ENCODE measurements at regions not wholly inside any gene's neighbourhood (a gene's known extent, or its start where the extent isn't known, plus 50 kb on each side); places are given as distances from the start of the nearest gene placed in this dataset.

GRCh38 chr19:32224371-32225244 is 120.8 kb upstream of the ZNF507 start:
- Histone ChIP-seq H4K20me1 (replicated peaks in 1 of 2; ENCODE audit: control insufficient read depth in 1 of 2, insufficient read depth in 2 of 2, low read length in 2 of 2) (no peaks in the 10 kb centered on the region), H2BK120ac (replicated peaks; ENCODE audit: low read depth, low read length) (no peak overlapping the region), H3K4me1 (replicated peaks in 1 of 4; ENCODE audit: control insufficient read depth in 3 of 4, insufficient read depth in 4 of 4, low read length in 3 of 4) (peaks cover 0 to 5% (median 3%) of the 10 kb centered on the region in 4 experiments; a peak in 4 of 7 replicates), H3K23me2 (ENCODE audit: low read depth, low read length) (peaks cover 9% of the 10 kb centered on the region; the same call in 1 of the 2 replicates), H2AFZ (ENCODE audit: low read length) (0 out of 2 replicates have a peak overlapping the region, but pooled peaks have one; percentile 38), H4K5ac (ENCODE audit: insufficient read length, low read depth, low read length) (no peak overlapping the region), H2BK12ac (ENCODE audit: low read depth, low read length) (no peak overlapping the region), H3K56ac (replicated peaks; ENCODE audit: insufficient read length, low read depth, low read length) (no peak overlapping the region), H2BK15ac (ENCODE audit: low read length) (no peak overlapping the region), H3K23ac (ENCODE audit: insufficient read length) (no peak overlapping the region), H3K79me1 (ENCODE audit: low read depth, low read length) (no peaks in the 10 kb centered on the region), H3K27ac (ENCODE audit: low read depth, low read length) (no peak overlapping the region), H3K9ac (replicated peaks in 1 of 4; ENCODE audit: extremely low read depth in 1 of 4, low read depth in 3 of 4, low read length in 3 of 4) (no peak overlapping the region), H3K36me3 (ENCODE audit: control insufficient read depth in 2 of 4, insufficient read depth in 4 of 4, low read length in 3 of 4) (no peaks in the 10 kb centered on the region), H2BK5ac (ENCODE audit: low read depth, low read length) (no peak overlapping the region), H3K14ac (ENCODE audit: insufficient read length) (no peak overlapping the region), H3K27me3 (replicated peaks in 1 of 4; ENCODE audit: control insufficient read depth in 3 of 4, extremely low read depth in 1 of 4, insufficient read depth in 3 of 4, low read length in 3 of 4) (peaks cover 1 to 17% (median 13%) of the 10 kb centered on the region in 4 experiments), H3K4me3 (ENCODE audit: extremely low read depth in 1 of 4, insufficient read depth in 2 of 4, low read depth in 3 of 4, low read length in 4 of 4) (peak overlapping the region; percentile 16 to 59 (median 36); a peak in 6 of 8 replicates), H3K4ac (replicated peaks; ENCODE audit: insufficient read length, low read depth, low read length) (no peak overlapping the region), H3K9me3 (ENCODE audit: insufficient read depth in 2 of 2, low read depth in 1 of 2, low read length in 1 of 2) (no peaks in the 10 kb centered on the region), H2AK5ac (ENCODE audit: low read depth, low read length) (no peak overlapping the region), H3K79me2 (ENCODE audit: control insufficient read depth in 1 of 2, insufficient read depth in 2 of 2, low read length in 2 of 2) (no peaks in the 10 kb centered on the region), H3K18ac (ENCODE audit: extremely low read depth, low read length) (no peak overlapping the region), H4K8ac (ENCODE audit: extremely low read depth, insufficient read depth, low read length) (no peak overlapping the region), H2BK20ac (ENCODE audit: low read length) (no peak overlapping the region), H3K4me2 (ENCODE audit: insufficient read depth in 1 of 2, low read depth in 2 of 2, low read length in 2 of 2) (peak overlapping the region; percentile 41 to 82), H4K91ac (replicated peaks; ENCODE audit: insufficient read length, low read length) (no peak overlapping the region)
- DNase-seq (ENCODE audit: low read depth in 1 of 2, low spot score in 2 of 2) (peak in 1 of 2 experiments; percentile 91), FAIRE-seq (no peak)
- POLR2A ChIA-PET (ENCODE audit: partially characterized antibody): no interaction called here
- CTCF ChIA-PET (ENCODE audit: partially characterized antibody): interaction anchor here (0.6 to 3.2 kb wide), 60 partner anchors 8 to 1541 kb away, joined by 3 to 22 read pairs (median 4); no protein-coding TSS in a partner anchor
- 10% methylated on average over 46 of the region's 51 CpGs; no CpG with 5 or more reads in 1 of the 2 experiments for WGBS, 2 experiments (ENCODE audit: extremely low coverage in 1 of 2, insufficient coverage in 1 of 2, insufficient read length in 1 of 2, insufficient replicate concordance in 2 of 2, low coverage in 1 of 2, low lambda C conversion rate in 2 of 2, missing lambda C conversion rate in 1 of 2)
- TF ChIP-seq CTCF (IDR thresholded peaks at IDR 0.05; ENCODE audit: control extremely low read depth in 1 of 3, insufficient read depth in 1 of 3, low read depth in 1 of 3, low read length in 3 of 3) (peak; percentile 86 to 98 (median 94)), EP300 (IDR thresholded peaks at IDR 0.05; ENCODE audit: borderline replicate concordance in 1 of 2, low read depth in 2 of 2, low read length in 2 of 2) (no peak), KDM1A (IDR thresholded peaks at IDR 0.05; ENCODE audit: borderline replicate concordance, low read length) (no peak), YY1 (IDR thresholded peaks at IDR 0.05; ENCODE audit: low read depth, low read length) (no peak), CHD1 (IDR thresholded peaks at IDR 0.05; ENCODE audit: low read depth, low read length) (no peak), TBP (IDR thresholded peaks at IDR 0.05; ENCODE audit: low read depth, low read length) (no peak), NANOG (IDR thresholded peaks at IDR 0.05; ENCODE audit: insufficient read depth, low read depth, low read length, poor library complexity, severe bottlenecking) (no peak), NRF1 (IDR thresholded peaks at IDR 0.05; ENCODE audit: low read depth, low read length) (no peak), POLR2AphosphoS5 (IDR thresholded peaks at IDR 0.05; ENCODE audit: low read depth, low read length) (no peak)
